ENCODE measurements at regions not wholly inside any gene's neighbourhood (a gene's known extent, or its start where the extent isn't known, plus 50 kb on each side); places are given as distances from the start of the nearest gene placed in this dataset.

- TF ChIP-seq POLR2A (IDR thresholded peaks at IDR 0.05) (no peak), CTCF (IDR thresholded peaks at IDR 0.05) (no peak)
Measured at GRCh38 chr6:87846434-87846833, 144.4 kb upstream of the AKIRIN2 start.
